ENCODE measurements at regions not wholly inside any gene's neighbourhood (a gene's known extent, or its start where the extent isn't known, plus 50 kb on each side); places are given as distances from the start of the nearest gene placed in this dataset.

- TF ChIP-seq YY1 (IDR thresholded peaks at IDR 0.05; ENCODE audit: extremely low read depth, insufficient replicate concordance, low read depth, low read length) (no peak), SIN3A (IDR thresholded peaks at IDR 0.05; ENCODE audit: low read depth) (no peak)
- TF ChIP-seq, protein P1, sequence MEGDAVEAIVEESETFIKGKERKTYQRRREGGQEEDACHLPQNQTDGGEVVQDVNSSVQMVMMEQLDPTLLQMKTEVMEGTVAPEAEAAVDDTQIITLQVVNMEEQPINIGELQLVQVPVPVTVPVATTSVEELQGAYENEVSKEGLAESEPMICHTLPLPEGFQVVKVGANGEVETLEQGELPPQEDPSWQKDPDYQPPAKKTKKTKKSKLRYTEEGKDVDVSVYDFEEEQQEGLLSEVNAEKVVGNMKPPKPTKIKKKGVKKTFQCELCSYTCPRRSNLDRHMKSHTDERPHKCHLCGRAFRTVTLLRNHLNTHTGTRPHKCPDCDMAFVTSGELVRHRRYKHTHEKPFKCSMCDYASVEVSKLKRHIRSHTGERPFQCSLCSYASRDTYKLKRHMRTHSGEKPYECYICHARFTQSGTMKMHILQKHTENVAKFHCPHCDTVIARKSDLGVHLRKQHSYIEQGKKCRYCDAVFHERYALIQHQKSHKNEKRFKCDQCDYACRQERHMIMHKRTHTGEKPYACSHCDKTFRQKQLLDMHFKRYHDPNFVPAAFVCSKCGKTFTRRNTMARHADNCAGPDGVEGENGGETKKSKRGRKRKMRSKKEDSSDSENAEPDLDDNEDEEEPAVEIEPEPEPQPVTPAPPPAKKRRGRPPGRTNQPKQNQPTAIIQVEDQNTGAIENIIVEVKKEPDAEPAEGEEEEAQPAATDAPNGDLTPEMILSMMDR (IDR thresholded peaks at IDR 0.05 in 2 of 3, conservative IDR thresholded peaks at IDR 0.05 in 1 of 3; ENCODE audit: borderline replicate concordance in 1 of 3, insufficient read depth in 1 of 3, low read depth in 2 of 3, low read length in 2 of 3), result no peak
Measured at GRCh38 chr3:28856796-28857195, 424.1 kb upstream of the RBMS3 start (continued).

DNA sequence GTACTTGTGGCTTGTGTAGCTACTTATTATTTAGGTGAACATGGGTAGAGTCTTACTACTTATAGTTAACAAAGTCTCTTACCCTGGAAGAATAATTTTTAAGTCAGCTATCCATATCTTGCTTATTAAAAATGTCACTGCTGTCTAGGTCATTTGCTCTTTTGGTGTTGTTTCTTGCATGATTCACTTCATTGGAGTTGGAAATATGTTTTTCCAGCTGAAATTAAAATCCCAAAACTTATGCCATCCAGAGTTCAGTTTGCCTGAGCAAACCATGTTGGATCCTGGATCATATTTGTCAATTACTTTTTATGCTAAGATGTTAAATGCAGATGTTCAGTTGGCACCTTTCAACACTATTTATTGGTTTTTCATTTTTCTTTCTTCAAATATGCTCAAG lies 421.0 kb upstream of the RBMS3 start:
- no peaks in the 10 kb centered on the region for H3K36me3 ChIP-seq (ENCODE audit: control insufficient read depth in 1 of 2, insufficient read depth in 2 of 2, low read length in 2 of 2)
- ATAC-seq (no peak), DNase-seq (ENCODE audit: low read depth, low spot score) (no peak)
- no peaks in the 10 kb centered on the region for H3K79me2 ChIP-seq (ENCODE audit: insufficient read depth, low read length)
- RAD21 ChIA-PET (ENCODE audit: low non-redundant PET in 1 of 2, low total read pairs in 2 of 2, uncharacterized antibody in 2 of 2, unreplicated experiment in 2 of 2), result no interaction called here
- POLR2A ChIA-PET, result no interaction called here
- H3K9me2 ChIP-seq (ENCODE audit: insufficient read depth), result no peaks in the 10 kb centered on the region
- H3K27me3 ChIP-seq (ENCODE audit: insufficient read depth, low read length), result peaks cover 4% of the 10 kb centered on the region
- H2AFZ ChIP-seq (ENCODE audit: low read depth, low read length, poor library complexity, severe bottlenecking), result no peak overlapping the region
- TF ChIP-seq TCF7L2 (IDR thresholded peaks at IDR 0.05; ENCODE audit: borderline replicate concordance, extremely low read depth, insufficient read depth, insufficient read length), result no peak
- no peak for TF ChIP-seq POLR2A (IDR thresholded peaks at IDR 0.05; ENCODE audit: borderline replicate concordance, extremely low read depth, insufficient read depth, insufficient read length)
- no peak for TF ChIP-seq ZFX (IDR thresholded peaks at IDR 0.05)
- TF ChIP-seq ELF1 (IDR thresholded peaks at IDR 0.05; ENCODE audit: borderline replicate concordance, low read depth), result no peak
- no peak for TF ChIP-seq SP1 (IDR thresholded peaks at IDR 0.05; ENCODE audit: low read depth)
- no peak for TF ChIP-seq CBX3 (IDR thresholded peaks at IDR 0.05; ENCODE audit: low read depth)
- no peak for TF ChIP-seq EGR1 (IDR thresholded peaks at IDR 0.05; ENCODE audit: low read depth)
- no peak for TF ChIP-seq SIN3A (IDR thresholded peaks at IDR 0.05; ENCODE audit: low read depth)
- TF ChIP-seq POLR2AphosphoS5 (IDR thresholded peaks at IDR 0.05; ENCODE audit: low read depth, low read length), result no peak
- TF ChIP-seq ATF3 (IDR thresholded peaks at IDR 0.05), result no peak
- TF ChIP-seq ZNF274 (IDR thresholded peaks at IDR 0.05; ENCODE audit: low read depth, low read length), result no peak
- TF ChIP-seq, protein P1 (IDR thresholded peaks at IDR 0.05 in 2 of 3, conservative IDR thresholded peaks at IDR 0.05 in 1 of 3; ENCODE audit: borderline replicate concordance in 1 of 3, insufficient read depth in 1 of 3, low read depth in 2 of 3, low read length in 2 of 3), result no peak
- TF ChIP-seq, protein P2, sequence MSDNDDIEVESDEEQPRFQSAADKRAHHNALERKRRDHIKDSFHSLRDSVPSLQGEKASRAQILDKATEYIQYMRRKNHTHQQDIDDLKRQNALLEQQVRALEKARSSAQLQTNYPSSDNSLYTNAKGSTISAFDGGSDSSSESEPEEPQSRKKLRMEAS (IDR thresholded peaks at IDR 0.05), result no peak
- TF ChIP-seq SRF (IDR thresholded peaks at IDR 0.05; ENCODE audit: low read depth), result no peak
- no peak for TF ChIP-seq REST (IDR thresholded peaks at IDR 0.05; ENCODE audit: low read depth)
- TF ChIP-seq YY1 (IDR thresholded peaks at IDR 0.05; ENCODE audit: extremely low read depth, insufficient replicate concordance, low read depth, low read length), result no peak
- H3K27ac ChIP-seq (ENCODE audit: low read depth, low read length), result no peak overlapping the region
- H3K4me2 ChIP-seq (ENCODE audit: low read length), result no peak overlapping the region
- intact Hi-C loops (cut with micrococcal nuclease), result no loop called here
- H4K20me1 ChIP-seq (ENCODE audit: insufficient read depth), result no peaks in the 10 kb centered on the region
- no peak overlapping the region for H3K9ac ChIP-seq (ENCODE audit: low read length)
- no peaks in the 10 kb centered on the region for H3K4me1 ChIP-seq (ENCODE audit: control insufficient read depth in 1 of 2, insufficient read depth in 2 of 2, low read length in 2 of 2)
- no peak overlapping the region for H3K4me3 ChIP-seq (replicated peaks in 1 of 2; ENCODE audit: low read depth in 1 of 2, low read length in 2 of 2)
- BruUV-seq (replicated peaks), result no TSS peak
- H3K9me3 ChIP-seq (ENCODE audit: control insufficient read depth in 1 of 2, insufficient read depth in 1 of 2, low read depth in 1 of 2, low read length in 2 of 2), result no peaks in the 10 kb centered on the region
- CTCF ChIA-PET, result no interaction called here

Data from HCT116 (cell line).